Endothelial cell of umbilical vein (primary cell): ENCODE measurements at regions not wholly inside any gene's neighbourhood (a gene's known extent, or its start where the extent isn't known, plus 50 kb on each side); places are given as distances from the start of the nearest gene placed in this dataset.
A peak's percentile ranks its signal among the peaks of the same experiment; 100 is the strongest.

Source experiments
- BruUV-seq: library from RNA; stranded (reverse); fragments of 400-500 nt; replicated peaks from 2 replicates; lab custom pipeline; 2021; lab: Mats Ljungman, UMichigan
- CTCF ChIA-PET: fragments of 300-600, 350-600 bp; sonication (Branson Sonifier 250); formaldehyde crosslinking; loops from one replicate; lab custom pipeline; 2021; ENCODE audit warnings: antibody characterized with exemption, inconsistent platforms; lab: Charles Lee
- POLR2A ChIA-PET: fragments of 300-600, 350-600 bp; sonication (Branson Sonifier 250); formaldehyde crosslinking; loops from one replicate; lab custom pipeline; 2021; ENCODE audit warnings: antibody characterized with exemption, inconsistent platforms; lab: Charles Lee
- DNase-seq: peaks from one replicate; pipeline ENCODE4 v3.0.0-alpha.2; 2011; ENCODE audit warnings: low read depth, low spot score
- FAIRE-seq: peaks from 2 replicates; lab custom pipeline; 2011; peaks lifted over from hg19 to GRCh38; lab: Jason Lieb, UNC
- H2AFZ ChIP-seq: 2 replicates; pipeline ENCODE4 v1.6.0; 2012; ENCODE audit warnings: low read depth, low read length, control low read depth, inconsistent platforms
- H3K27ac ChIP-seq: 2 replicates; pipeline ENCODE4 v1.5.1; 2011; ENCODE audit warnings: low read depth, mild to moderate bottlenecking, control low read depth, low read length, moderate library complexity; ENCODE audit not compliant: insufficient read depth
- H3K27me3 ChIP-seq, 2 experiments: 2 replicates each; pipeline versions ENCODE4 v1.6.0 to v1.6.1; 2011; ENCODE audit warnings: low read length in 2 of 2, mixed read lengths in 1 of 2; ENCODE audit not compliant: control insufficient read depth in 2 of 2, insufficient read depth in 2 of 2
- H3K36me3 ChIP-seq, 2 experiments: 2 replicates in 1 of 2; 3 replicates in 1 of 2; pipeline ENCODE4 v1.5.1; 2011; ENCODE audit warnings: low read length in 2 of 2, mild to moderate bottlenecking in 1 of 2, moderate library complexity in 1 of 2; ENCODE audit not compliant: control insufficient read depth in 2 of 2, insufficient read depth in 2 of 2; ENCODE audit errors: extremely low read depth in 1 of 2
- H3K4me1 ChIP-seq: 3 replicates; pipeline ENCODE4 v1.5.1; 2011; ENCODE audit warnings: mild to moderate bottlenecking, low read length; ENCODE audit not compliant: control insufficient read depth, insufficient read depth; ENCODE audit errors: extremely low read depth
- H3K4me2 ChIP-seq: 2 replicates; pipeline ENCODE4 v1.6.1; 2011; ENCODE audit warnings: low read length, control low read depth, mixed read lengths; ENCODE audit not compliant: insufficient read depth
- H3K4me3 ChIP-seq, 3 experiments: fragments of 200-600 bp in 1 of 3; sonication (generic), shearing (Covaris generic) in 1 of 3; replicated peaks in 1 of 3; 2 replicates each; pipeline ENCODE4 v1.5.1; 2011 to 2016; ENCODE audit warnings: control low read depth in 3 of 3, low read length in 3 of 3, mild to moderate bottlenecking in 2 of 3, inconsistent platforms in 1 of 3, low read depth in 1 of 3, moderate library complexity in 1 of 3; ENCODE audit not compliant: insufficient read depth in 1 of 3
- H3K79me2 ChIP-seq: 2 replicates; pipeline ENCODE4 v1.6.0; 2012; ENCODE audit warnings: low read length, inconsistent platforms; ENCODE audit not compliant: control insufficient read depth, insufficient read depth
- H3K9ac ChIP-seq: replicated peaks from 2 replicates; pipeline ENCODE3; 2011; ENCODE audit warnings: low read length, control low read depth; ENCODE audit not compliant: insufficient read depth; ENCODE audit errors: extremely low read depth
- H3K9me1 ChIP-seq: replicated peaks from 3 replicates; pipeline ENCODE4 v1.6.0; 2011; ENCODE audit warnings: mild to moderate bottlenecking, low read length; ENCODE audit not compliant: control insufficient read depth, insufficient read depth; ENCODE audit errors: extremely low read depth
- H3K9me3 ChIP-seq: replicated peaks from 2 replicates; pipeline ENCODE4 v1.5.1; 2012; ENCODE audit warnings: low read length, inconsistent platforms; ENCODE audit not compliant: control insufficient read depth, insufficient read depth
- H4K20me1 ChIP-seq: replicated peaks from 2 replicates; pipeline ENCODE3; 2011; ENCODE audit warnings: mild to moderate bottlenecking, low read length; ENCODE audit not compliant: control insufficient read depth, insufficient read depth; ENCODE audit errors: extremely low read depth
- CTCF ChIP-seq, 2 donors: IDR thresholded peaks; 1 replicate in 1 of 2; 2 replicates in 1 of 2; pipeline ENCODE4 v1.5.1; 2011; ENCODE audit warnings: low read length in 2 of 2, mild to moderate bottlenecking in 2 of 2, moderate library complexity in 2 of 2, control low read depth in 1 of 2, inconsistent platforms in 1 of 2, low read depth in 1 of 2; ENCODE audit not compliant: insufficient read depth in 1 of 2; ENCODE audit errors: extremely low read depth in 1 of 2
- EZH2 ChIP-seq: IDR thresholded peaks from 2 replicates; pipeline ENCODE4 v1.6.1; 2012; ENCODE audit warnings: borderline replicate concordance, low read depth, mild to moderate bottlenecking, moderate library complexity, low read length, inconsistent platforms; ENCODE audit not compliant: severe bottlenecking
- FOS ChIP-seq: IDR thresholded peaks from 2 replicates; pipeline ENCODE4 v1.6.1; 2011; ENCODE audit warnings: mild to moderate bottlenecking, low read length, moderate library complexity, borderline replicate concordance; ENCODE audit not compliant: insufficient read depth
- GATA2 ChIP-seq: IDR thresholded peaks from 2 replicates; pipeline ENCODE4 v1.7.0; 2011; ENCODE audit warnings: low read depth, mild to moderate bottlenecking, moderate library complexity, mixed read lengths, low read length; ENCODE audit not compliant: insufficient read length, insufficient read depth
- JUN ChIP-seq: IDR thresholded peaks from 2 replicates; pipeline ENCODE4 v1.6.1; 2011; ENCODE audit warnings: borderline replicate concordance, low read depth; ENCODE audit not compliant: insufficient read length, insufficient read depth
- MYC ChIP-seq: IDR thresholded peaks from one replicate; pipeline ENCODE4 v1.6.1; 2011; ENCODE audit warnings: mild to moderate bottlenecking, low read depth, low read length
- POLR2A ChIP-seq: IDR thresholded peaks from 2 replicates; pipeline ENCODE4 v1.6.1; 2012; ENCODE audit warnings: low read depth, mild to moderate bottlenecking, control low read depth, low read length
- POLR2AphosphoS5 ChIP-seq: IDR thresholded peaks from 2 replicates; pipeline ENCODE4 v1.6.1; 2012; ENCODE audit warnings: low read depth, mild to moderate bottlenecking, control low read depth, low read length, moderate library complexity; ENCODE audit not compliant: insufficient read depth
- dilution Hi-C: fragments of 300-500 bp; cut with MboI; formaldehyde crosslinking; loops from one replicate; pipeline ENCODE4 v1.15.0; 2019; ENCODE audit warnings: low sequenced_read_pairs; ENCODE audit not compliant: extremely low pct_ligation_motif_present
- intact Hi-C: fragments of 100-400 bp; cut with micrococcal nuclease; formaldehyde crosslinking; loops from one replicate; pipeline ENCODE4 v1.10.0; 2022
- TF ChIP-seq, protein P1 (sequence below): IDR thresholded peaks from 2 replicates; pipeline ENCODE4 v1.6.1; 2011; ENCODE audit not compliant: insufficient read depth, insufficient read length

GRCh38 chr3:194259982-194260766 lies 91.0 kb downstream of the CPN2 start:
- Histone ChIP-seq H3K27me3 (no peaks in the 10 kb centered on the region), H3K9me1 (no peaks in the 10 kb centered on the region), H3K36me3 (no peaks in the 10 kb centered on the region), H3K4me1 (peaks cover 15% of the 10 kb centered on the region), H3K9ac (no peak overlapping the region), H3K9me3 (no peaks in the 10 kb centered on the region), H3K79me2 (no peaks in the 10 kb centered on the region), H3K4me3 (no peak overlapping the region), H4K20me1 (no peaks in the 10 kb centered on the region), H2AFZ (peak overlapping the region; percentile 11), H3K4me2 (no peak overlapping the region), H3K27ac (no peak overlapping the region)
- intact Hi-C loops (no loop called here), dilution Hi-C loops (no loop called here)
- FAIRE-seq: peak; percentile 73
- BruUV-seq: no TSS peak
- no peak for TF ChIP-seq POLR2AphosphoS5
- no peak for TF ChIP-seq JUN
- TF ChIP-seq FOS: peak; percentile 28
- DNase-seq: peak; percentile 44
- ChIA-PET POLR2A (interaction anchor here (1.4 kb wide), 1 partner anchor 119 kb away, joined by 4 read pairs; no protein-coding TSS in a partner anchor), CTCF (interaction anchor here (1.9 to 3.6 kb wide), 2 partner anchors 9 to 55 kb away, joined by 6 to 16 read pairs; no protein-coding TSS in a partner anchor)

GRCh38 chr3:194261581-194262063 lies 89.5 kb downstream of the CPN2 start:
- no peaks in the 10 kb centered on the region for H3K27me3 ChIP-seq
- H3K79me2 ChIP-seq: no peaks in the 10 kb centered on the region
- no peak for FAIRE-seq
- dilution Hi-C loops (no loop called here), intact Hi-C loops (no loop called here)
- no peak overlapping the region for H3K4me3 ChIP-seq
- BruUV-seq: no TSS peak
- H3K36me3 ChIP-seq: no peaks in the 10 kb centered on the region
- no peak for TF ChIP-seq FOS
- no peak for TF ChIP-seq GATA2
- TF ChIP-seq EZH2: no peak
- TF ChIP-seq MYC: no peak
- TF ChIP-seq POLR2A: no peak
- TF ChIP-seq POLR2AphosphoS5: no peak
- TF ChIP-seq, protein P1, sequence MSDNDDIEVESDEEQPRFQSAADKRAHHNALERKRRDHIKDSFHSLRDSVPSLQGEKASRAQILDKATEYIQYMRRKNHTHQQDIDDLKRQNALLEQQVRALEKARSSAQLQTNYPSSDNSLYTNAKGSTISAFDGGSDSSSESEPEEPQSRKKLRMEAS: no peak
- TF ChIP-seq JUN: no peak
- no peak for TF ChIP-seq CTCF (IDR thresholded peaks at IDR 0.05; ENCODE audit: extremely low read depth in 1 of 2, insufficient read depth in 1 of 2, low read depth in 1 of 2, low read length in 2 of 2)
- H2AFZ ChIP-seq: no peak overlapping the region
- no peak overlapping the region for H3K27ac ChIP-seq
- H3K9ac ChIP-seq: no peak overlapping the region
- peaks cover 16% of the 10 kb centered on the region for H3K4me1 ChIP-seq
- no peaks in the 10 kb centered on the region for H4K20me1 ChIP-seq
- H3K9me1 ChIP-seq: no peaks in the 10 kb centered on the region
- CTCF ChIA-PET: interaction anchor here (1.0 to 3.6 kb wide), 4 partner anchors 8 to 596 kb away, joined by 3 to 16 read pairs (median 5); no protein-coding TSS in a partner anchor
- DNase-seq: no peak
- POLR2A ChIA-PET: no interaction called here
- no peaks in the 10 kb centered on the region for H3K9me3 ChIP-seq
- H3K4me2 ChIP-seq: no peak overlapping the region
